ENCODE measurements at regions not wholly inside any gene's neighbourhood (a gene's known extent, or its start where the extent isn't known, plus 50 kb on each side); places are given as distances from the start of the nearest gene placed in this dataset.

DNA sequence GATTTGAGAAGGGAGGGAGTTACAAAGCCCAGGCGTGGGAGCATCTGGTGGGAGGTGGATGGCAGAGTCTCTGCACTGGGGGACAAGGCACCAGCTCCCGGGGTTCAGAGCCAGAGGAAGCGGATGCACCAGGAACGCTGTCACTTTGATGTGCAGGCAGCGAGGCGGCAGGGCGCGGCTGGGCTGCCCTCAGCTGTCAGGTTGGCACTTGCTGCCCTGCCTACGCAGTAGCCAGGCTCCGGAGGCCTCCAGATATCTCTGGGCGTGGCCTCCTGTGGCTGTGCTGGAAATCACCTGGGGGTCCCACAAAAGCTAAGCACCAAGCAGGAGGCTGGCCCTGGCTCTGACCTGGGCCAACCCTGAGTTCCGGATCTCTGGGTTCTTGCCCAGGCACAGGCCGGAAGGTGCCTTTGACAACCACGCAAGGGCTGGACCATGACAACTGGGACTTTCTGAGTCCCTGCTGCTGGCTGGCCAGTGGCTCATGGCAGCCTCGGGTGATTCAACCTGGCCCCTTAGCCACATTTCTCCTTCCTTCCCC, 62.1 kb upstream of the MAP1LC3B2 start:
- no peak for DNase-seq

- DNase-seq: no peak
These were observed 60.7 kb upstream of the MAP1LC3B2 start for GRCh38 chr12:116498471-116498870.

GRCh38 chr12:116502141-116502725, 56.9 kb upstream of the MAP1LC3B2 start:
- no peak for DNase-seq

DNA sequence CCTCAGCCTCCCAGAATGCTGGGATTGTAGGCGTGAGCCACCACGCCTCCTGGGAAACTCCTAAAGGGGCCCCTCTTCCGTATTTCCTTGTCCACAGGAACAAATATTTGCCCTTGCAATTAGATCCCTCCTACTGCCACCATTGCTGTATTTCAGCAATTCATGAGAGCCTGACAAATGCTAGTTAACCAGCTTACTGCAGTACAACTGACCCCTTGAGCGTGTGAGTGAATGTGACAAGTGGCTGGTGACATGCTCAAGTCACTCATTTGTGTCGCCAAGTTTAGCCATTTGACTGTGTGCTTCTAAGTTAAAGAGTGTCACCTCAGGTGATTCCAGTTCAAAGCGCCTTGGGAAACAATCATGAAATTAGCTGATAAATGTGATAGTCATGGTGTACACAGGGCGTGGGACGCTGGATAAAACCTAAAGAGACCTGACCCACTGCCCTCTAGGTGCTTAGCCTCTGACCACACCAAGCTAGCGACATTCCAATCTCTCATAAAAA, 56.1 kb upstream of the MAP1LC3B2 start:
- no peak for DNase-seq

- no peak for DNase-seq
These were observed 54.7 kb upstream of the MAP1LC3B2 start for GRCh38 chr12:116504438-116504837.

DNA sequence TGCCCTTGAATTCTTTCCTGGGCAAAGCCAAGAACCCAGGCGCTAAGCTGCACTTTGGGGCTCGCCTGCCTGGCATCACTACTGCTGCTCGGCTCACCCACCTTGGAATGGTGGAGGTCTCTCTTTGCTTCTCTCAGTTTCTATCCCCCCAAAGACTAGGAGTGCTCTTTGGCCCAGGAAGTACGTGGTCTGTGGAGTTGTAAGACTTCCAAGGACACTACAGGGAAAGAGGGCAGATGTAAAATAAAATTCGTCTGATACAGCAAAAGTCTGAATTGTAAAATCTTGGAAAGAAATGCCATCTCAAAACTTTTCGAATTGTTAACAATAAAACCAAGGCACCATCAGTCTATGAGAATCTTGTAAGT, 52.5 kb upstream of the MAP1LC3B2 start:
- no peak for DNase-seq

DNA sequence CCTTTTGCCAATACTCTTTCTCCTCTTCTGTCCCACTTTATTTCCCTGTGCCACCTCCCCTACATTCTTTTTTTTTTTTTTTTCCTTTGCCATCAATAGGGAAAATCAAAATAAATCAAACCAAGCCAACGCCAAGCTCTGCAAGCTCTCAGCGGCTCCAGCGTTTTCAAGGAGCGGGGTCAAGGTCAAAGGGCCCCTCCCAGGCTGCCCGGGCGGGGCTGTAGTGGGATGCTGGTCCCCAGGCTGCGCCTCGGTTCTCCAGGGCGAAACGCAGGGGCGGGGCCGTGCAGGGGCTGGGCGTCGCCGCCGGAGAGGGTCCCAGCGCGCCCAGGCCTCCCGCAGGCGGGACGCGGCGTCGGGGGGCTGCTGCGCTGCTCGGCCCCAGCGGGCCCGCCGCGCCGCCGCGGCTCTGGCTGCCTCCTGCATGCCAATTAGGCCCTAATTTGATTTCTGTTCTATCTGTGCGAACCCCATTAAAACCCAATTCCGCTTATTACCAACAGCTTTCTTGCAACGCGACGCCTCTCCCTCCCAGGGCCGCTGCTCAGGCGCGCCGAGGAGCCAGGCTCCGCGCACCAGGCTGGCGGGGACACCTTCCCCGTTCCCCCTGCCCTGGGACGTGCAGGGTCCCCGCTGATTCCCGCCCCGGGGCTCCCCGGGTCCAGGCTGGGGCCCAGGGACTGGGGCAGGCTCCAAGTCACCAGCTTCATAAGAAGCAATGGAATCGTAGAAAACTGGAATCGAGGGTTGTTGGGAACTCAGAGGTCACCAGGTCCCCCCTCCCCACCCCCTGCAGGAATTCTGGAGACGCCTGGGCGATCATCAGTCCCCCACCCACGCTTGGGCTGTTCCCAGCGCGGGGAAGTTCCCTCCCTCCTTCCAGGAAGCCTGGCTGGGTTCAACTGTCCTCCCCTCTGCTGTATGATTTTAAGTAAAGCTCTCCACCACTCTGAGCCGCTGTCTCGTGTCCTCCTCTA, 50.7 kb upstream of the MAP1LC3B2 start:
- DNase-seq: no peak

All from CD4-positive, alpha-beta T cell treated with Interleukin-10 for 1 hour (primary cell).